K562 (cell line): ENCODE measurements at regions not wholly inside any gene's neighbourhood (a gene's known extent, or its start where the extent isn't known, plus 50 kb on each side); places are given as distances from the start of the nearest gene placed in this dataset.
A peak's percentile ranks its signal among the peaks of the same experiment; 100 is the strongest.

Experiments
- ATAC-seq: fragments of 200-7000 bp; cut with Tn5 transposase; 3 replicates; pipeline ENCODE4 v1.9.1; 2020; ENCODE audit warnings: moderate library complexity
- BruUV-seq: library from RNA; stranded (reverse); fragments of 400-500 nt; replicated peaks from 2 replicates; lab custom pipeline; 2021; lab: Mats Ljungman, UMichigan
- CTCF ChIA-PET: fragments of 300-600 bp; formaldehyde crosslinking; extraction: SDS; loops from one replicate; lab custom pipeline; 2021; ENCODE audit warnings: low intra/inter-chr PET ratio; lab: Yijun Ruan, JAX
- POLR2A ChIA-PET: fragments of 300-600, 350-650 bp; sonication (Branson Sonifier 250); formaldehyde crosslinking; extraction: SDS; loops from one replicate; lab custom pipeline; 2021; ENCODE audit warnings: antibody characterized with exemption, inconsistent platforms; lab: Yijun Ruan, JAX
- DNase-seq, 4 experiments: peaks; one replicate each; pipeline versions ENCODE4 v3.0.0 to v3.0.0-alpha.2; 2011 to 2018; ENCODE audit warnings: low spot score in 3 of 4, mixed read lengths in 3 of 4; ENCODE audit errors: extremely low read depth in 1 of 4
- FAIRE-seq: peaks from 2 replicates; lab custom pipeline; 2011; peaks lifted over from hg19 to GRCh38; lab: Jason Lieb, UNC
- H2AFZ ChIP-seq: 2 replicates; pipeline ENCODE4 v1.6.0; 2011; ENCODE audit warnings: low read depth, low read length, control low read depth, inconsistent platforms
- H3K27ac ChIP-seq: fragments of 200-600 bp; 3 replicates; pipeline ENCODE4 v1.8.0; 2011; ENCODE audit warnings: low read depth, mild to moderate bottlenecking, control low read depth, inconsistent platforms, low read length, moderate library complexity, mixed read lengths; ENCODE audit errors: extremely low read depth
- H3K27me3 ChIP-seq, 2 experiments: fragments of 300-600 bp in 1 of 2; 2 replicates in 1 of 2; 3 replicates in 1 of 2; pipeline versions ENCODE4 v1.6.0 to v1.8.0; 2011; ENCODE audit warnings: inconsistent platforms in 2 of 2, low read length in 2 of 2, mild to moderate bottlenecking in 1 of 2, mixed read lengths in 1 of 2, moderate library complexity in 1 of 2; ENCODE audit not compliant: control insufficient read depth in 2 of 2, insufficient read depth in 2 of 2
- H3K36me3 ChIP-seq: fragments of 300-600 bp; 3 replicates; pipeline ENCODE4 v1.8.0; 2011; ENCODE audit warnings: mild to moderate bottlenecking, low read length, inconsistent platforms; ENCODE audit not compliant: control insufficient read depth, insufficient read depth
- H3K4me1 ChIP-seq, 2 experiments: fragments of 200-600 bp in 1 of 2; replicated peaks in 1 of 2; 2 replicates in 1 of 2; 3 replicates in 1 of 2; pipeline versions ENCODE4 v1.5.1 to v1.8.0; 2011; ENCODE audit warnings: inconsistent platforms in 2 of 2, low read length in 2 of 2, mild to moderate bottlenecking in 1 of 2, mixed read lengths in 1 of 2, moderate library complexity in 1 of 2; ENCODE audit not compliant: control insufficient read depth in 2 of 2, insufficient read depth in 2 of 2
- H3K4me2 ChIP-seq: 2 replicates; pipeline ENCODE4 v1.6.1; 2011; ENCODE audit warnings: low read length, control low read depth, inconsistent platforms, mixed read lengths; ENCODE audit not compliant: insufficient read depth
- H3K4me3 ChIP-seq: fragments of 200-600 bp; sonication (generic), shearing (Covaris generic); 2 replicates; pipeline ENCODE4 v1.5.1; 2016; ENCODE audit warnings: control low read depth, inconsistent platforms
- H3K79me2 ChIP-seq: fragments of 200-600 bp; 3 replicates; pipeline ENCODE4 v1.8.0; 2011; ENCODE audit warnings: low read length, inconsistent platforms; ENCODE audit not compliant: control insufficient read depth, insufficient read depth
- H3K9ac ChIP-seq, 2 experiments: 2 replicates each; pipeline versions ENCODE4 v1.6.0 to v1.6.1; 2011; ENCODE audit warnings: low read depth in 2 of 2, low read length in 2 of 2, control low read depth in 1 of 2, inconsistent platforms in 1 of 2, mild to moderate bottlenecking in 1 of 2, mixed read lengths in 1 of 2; ENCODE audit not compliant: insufficient read depth in 1 of 2
- H3K9me1 ChIP-seq: one replicate; pipeline ENCODE4 v1.6.0; 2011; ENCODE audit warnings: inconsistent platforms, mild to moderate bottlenecking, low read length, moderate library complexity; ENCODE audit not compliant: control insufficient read depth, insufficient read depth
- H3K9me3 ChIP-seq: replicated peaks from 2 replicates; pipeline ENCODE4 v1.5.1; 2011; ENCODE audit warnings: low read depth, low read length, inconsistent platforms; ENCODE audit not compliant: control insufficient read depth, insufficient read depth
- H4K20me1 ChIP-seq: replicated peaks from 2 replicates; pipeline ENCODE4 v1.6.1; 2011; ENCODE audit warnings: low read length, inconsistent platforms, mixed read lengths; ENCODE audit not compliant: control insufficient read depth, insufficient read depth
- CXXC5 ChIP-seq: fragments of 250-450 bp; sonication (Bioruptor Pico); IDR thresholded peaks from 2 replicates; pipeline ENCODE4 v1.8.0; 2022; ENCODE audit warnings: inconsistent platforms, mild to moderate bottlenecking, moderate library complexity
- ERF ChIP-seq: fragments of 450-650 bp; formaldehyde crosslinking; IDR thresholded peaks from 2 replicates; pipeline ENCODE4 v1.4.0; 2020; ENCODE audit warnings: mild to moderate bottlenecking, mixed read lengths
- HNRNPK ChIP-seq: fragments of 200-400 bp; formaldehyde crosslinking; IDR thresholded peaks from one replicate; pipeline ENCODE4 v1.6.1; 2018; ENCODE audit warnings: mild to moderate bottlenecking, low read depth, low read length; ENCODE audit not compliant: poor library complexity, severe bottlenecking
- MEIS2 ChIP-seq: fragments of 450-650 bp; IDR thresholded peaks from 2 replicates; pipeline ENCODE4 v1.6.1; 2014; ENCODE audit warnings: mild to moderate bottlenecking; ENCODE audit not compliant: partially characterized antibody
- NFRKB ChIP-seq: fragments of 450-650 bp; IDR thresholded peaks from 2 replicates; pipeline ENCODE4 v1.6.1; 2016; ENCODE audit warnings: low read depth
- PBX2 ChIP-seq, 2 experiments: IDR thresholded peaks in 1 of 2; conservative IDR thresholded peaks in 1 of 2; 2 replicates each; pipeline ENCODE4 v1.6.1; 2016; ENCODE audit warnings: low read depth in 2 of 2, mild to moderate bottlenecking in 1 of 2, missing compliant biosample characterization in 1 of 2, missing genetic modification characterization in 1 of 2, moderate library complexity in 1 of 2
- SMARCB1 ChIP-seq: IDR thresholded peaks from 2 replicates; pipeline ENCODE4 v1.6.1; 2011; ENCODE audit warnings: improper control_type of control experiment, low read depth; ENCODE audit not compliant: insufficient read length
- ZNF133 ChIP-seq: fragments of 250-450 bp; sonication (Bioruptor Pico); IDR thresholded peaks from 2 replicates; pipeline ENCODE4 v1.4.0; 2020; ENCODE audit warnings: mild to moderate bottlenecking
- ZNF224 ChIP-seq: sonication (generic); formaldehyde crosslinking; IDR thresholded peaks from 2 replicates; pipeline ENCODE4 v1.8.0; 2022; ENCODE audit warnings: mild to moderate bottlenecking, missing genetic modification reagents
- ZNF23 ChIP-seq: fragments of 250-450 bp; sonication (Bioruptor Pico); IDR thresholded peaks from 2 replicates; pipeline ENCODE4 v1.4.0; 2020; ENCODE audit warnings: mild to moderate bottlenecking
- ZNF561 ChIP-seq: fragments of 450-650 bp; formaldehyde crosslinking; conservative IDR thresholded peaks from 2 replicates; pipeline ENCODE4 v1.4.0; 2020; ENCODE audit warnings: mild to moderate bottlenecking, moderate library complexity
- in situ Hi-C: fragments of 300-500 bp; cut with MboI; formaldehyde crosslinking; loops from 4 replicates; pipeline ENCODE4 v1.15.0; 2018; ENCODE audit warnings: inconsistent platforms, mixed read lengths
- intact Hi-C: fragments of 100-400 bp; cut with micrococcal nuclease; formaldehyde crosslinking; loops from 2 replicates; pipeline ENCODE4 v1.14.2; 2022
- TF ChIP-seq, protein P1 (sequence below): fragments of 250-450 bp; sonication (Bioruptor Pico); IDR thresholded peaks from 2 replicates; pipeline ENCODE4 v1.5.0; 2021

DNA sequence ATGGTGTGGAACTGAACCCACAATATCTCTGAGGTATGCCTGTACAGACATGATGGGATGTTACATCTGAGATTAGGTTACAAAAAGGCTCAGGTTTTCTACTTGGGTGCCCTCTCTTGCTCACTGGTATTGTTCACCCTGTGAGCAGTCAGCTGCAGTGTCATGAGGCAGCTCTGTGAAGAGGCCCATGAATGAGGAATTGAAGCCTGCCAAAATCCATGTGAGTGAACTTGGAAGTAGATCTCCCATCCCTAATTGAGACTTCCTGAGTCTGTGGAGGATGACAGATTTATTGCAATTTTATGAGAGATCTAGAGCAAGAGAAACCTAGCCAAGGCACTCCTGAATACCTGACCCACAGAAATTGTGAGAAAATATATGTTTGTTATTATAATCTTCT, 404.9 kb upstream of the ZEB2 start:
- BruUV-seq, result no TSS peak
- Histone ChIP-seq H3K4me2 (no peak overlapping the region), H3K27ac (no peak overlapping the region), H2AFZ (no peak overlapping the region; the same call in 1 of the 2 replicates), H3K4me1 (peaks cover 0 to 3% of the 10 kb centered on the region in 2 experiments; a peak in 2 of 5 replicates), H3K79me2 (no peaks in the 10 kb centered on the region), H3K9ac (no peak overlapping the region), H4K20me1 (no peaks in the 10 kb centered on the region), H3K27me3 (no peaks in the 10 kb centered on the region), H3K9me1 (no peaks in the 10 kb centered on the region), H3K36me3 (no peaks in the 10 kb centered on the region), H3K9me3 (peaks cover 4% of the 10 kb centered on the region; the same call in 1 of the 2 replicates), H3K4me3 (no peak overlapping the region)
- TF ChIP-seq MEIS2 (peak; percentile 63), SMARCB1 (no peak), ZNF133 (CRISPR knock-in tag) (no peak), ZNF23 (CRISPR knock-in tag) (no peak), HNRNPK (no peak), ZNF561 (CRISPR knock-in tag) (no peak), NFRKB (no peak), ERF (CRISPR knock-in tag) (no peak), CXXC5 (CRISPR knock-in tag) (no peak), PBX2 (CRISPR knock-in tag; IDR thresholded peaks at IDR 0.05; ENCODE audit: low read depth) (no peak), PBX2 (tag; conservative IDR thresholded peaks at IDR 0.05; ENCODE audit: low read depth) (0 out of 2 replicates have a peak, but pooled peaks have one; percentile 17), ZNF224 (no peak)
- TF ChIP-seq, protein P1, sequence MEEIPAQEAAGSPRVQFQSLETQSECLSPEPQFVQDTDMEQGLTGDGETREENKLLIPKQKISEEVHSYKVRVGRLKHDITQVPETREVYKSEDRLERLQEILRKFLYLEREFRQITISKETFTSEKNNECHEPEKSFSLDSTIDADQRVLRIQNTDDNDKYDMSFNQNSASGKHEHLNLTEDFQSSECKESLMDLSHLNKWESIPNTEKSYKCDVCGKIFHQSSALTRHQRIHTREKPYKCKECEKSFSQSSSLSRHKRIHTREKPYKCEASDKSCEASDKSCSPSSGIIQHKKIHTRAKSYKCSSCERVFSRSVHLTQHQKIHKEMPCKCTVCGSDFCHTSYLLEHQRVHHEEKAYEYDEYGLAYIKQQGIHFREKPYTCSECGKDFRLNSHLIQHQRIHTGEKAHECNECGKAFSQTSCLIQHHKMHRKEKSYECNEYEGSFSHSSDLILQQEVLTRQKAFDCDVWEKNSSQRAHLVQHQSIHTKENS (CRISPR knock-in tag), result no peak
- CTCF ChIA-PET, result no interaction called here
- FAIRE-seq, result no peak
- no peak for ATAC-seq
- in situ Hi-C loops (no loop called here), intact Hi-C loops (no loop called here)
- POLR2A ChIA-PET, result interaction anchor here (2.1 kb wide), 1 partner anchor 12 kb away, joined by 13 read pairs; no protein-coding TSS in a partner anchor
- DNase-seq, result no peak
